ENCODE measurements at regions not wholly inside any gene's neighbourhood (a gene's known extent, or its start where the extent isn't known, plus 50 kb on each side); places are given as distances from the start of the nearest gene placed in this dataset.

GRCh38 chr2:18325118-18325517 is 235.3 kb downstream of the RDH14 start:
- Mint-ChIP-seq H3K27ac (no peak overlapping the region), H3K9me3 (no peaks in the 10 kb centered on the region), H3K36me3 (ENCODE audit: low read depth) (no peaks in the 10 kb centered on the region), H3K4me1 (ENCODE audit: low read depth) (no peaks in the 10 kb centered on the region), H3K27me3 (ENCODE audit: low read depth) (no peaks in the 10 kb centered on the region), H3K4me3 (no peak overlapping the region)
- no peak for DNase-seq (ENCODE audit: low spot score)

- no peaks in the 10 kb centered on the region for H3K36me3 Mint-ChIP-seq (ENCODE audit: low read depth)
- no peaks in the 10 kb centered on the region for H3K27me3 Mint-ChIP-seq (ENCODE audit: low read depth)
- no peak for DNase-seq (ENCODE audit: low spot score)
- H3K27ac Mint-ChIP-seq, result no peak overlapping the region
- no peaks in the 10 kb centered on the region for H3K9me3 Mint-ChIP-seq
- H3K4me1 Mint-ChIP-seq (ENCODE audit: low read depth), result no peaks in the 10 kb centered on the region
- no peak overlapping the region for H3K4me3 Mint-ChIP-seq
These were observed 240.5 kb downstream of the RDH14 start for GRCh38 chr2:18319987-18320386.

DNA sequence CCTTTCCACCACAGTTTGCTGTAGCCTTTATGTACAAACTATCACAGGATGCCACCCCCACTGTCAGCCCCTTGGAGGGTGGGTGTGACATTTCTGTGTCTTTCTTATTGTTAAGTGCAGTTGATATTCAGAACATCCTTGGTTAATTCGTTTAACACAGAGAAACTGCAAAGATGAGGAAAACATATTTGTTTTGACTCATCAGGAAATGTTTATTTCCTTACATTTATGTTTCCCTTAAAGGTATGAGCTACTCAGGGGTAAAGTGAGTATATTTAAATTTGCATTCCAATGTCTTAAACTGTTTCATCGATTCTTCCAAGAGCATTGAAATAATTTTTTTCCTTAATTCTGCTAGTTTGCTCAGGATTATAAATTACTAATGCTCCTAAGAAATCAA is 243.4 kb downstream of the RDH14 start:
- Mint-ChIP-seq H3K9me3 (no peaks in the 10 kb centered on the region), H3K4me3 (no peak overlapping the region), H3K4me1 (ENCODE audit: low read depth) (peaks cover 5% of the 10 kb centered on the region), H3K27me3 (ENCODE audit: low read depth) (no peaks in the 10 kb centered on the region), H3K27ac (no peak overlapping the region), H3K36me3 (ENCODE audit: low read depth) (no peaks in the 10 kb centered on the region)
- DNase-seq (ENCODE audit: low spot score), result no peak

- no peaks in the 10 kb centered on the region for H3K9me3 Mint-ChIP-seq
- peaks cover 5% of the 10 kb centered on the region for H3K4me1 Mint-ChIP-seq (ENCODE audit: low read depth)
- no peaks in the 10 kb centered on the region for H3K27me3 Mint-ChIP-seq (ENCODE audit: low read depth)
- H3K36me3 Mint-ChIP-seq (ENCODE audit: low read depth), result no peaks in the 10 kb centered on the region
- no peak overlapping the region for H3K27ac Mint-ChIP-seq
- DNase-seq (ENCODE audit: low spot score), result no peak
- H3K4me3 Mint-ChIP-seq, result no peak overlapping the region
These were observed 247.6 kb downstream of the RDH14 start for GRCh38 chr2:18312818-18313217.

DNA sequence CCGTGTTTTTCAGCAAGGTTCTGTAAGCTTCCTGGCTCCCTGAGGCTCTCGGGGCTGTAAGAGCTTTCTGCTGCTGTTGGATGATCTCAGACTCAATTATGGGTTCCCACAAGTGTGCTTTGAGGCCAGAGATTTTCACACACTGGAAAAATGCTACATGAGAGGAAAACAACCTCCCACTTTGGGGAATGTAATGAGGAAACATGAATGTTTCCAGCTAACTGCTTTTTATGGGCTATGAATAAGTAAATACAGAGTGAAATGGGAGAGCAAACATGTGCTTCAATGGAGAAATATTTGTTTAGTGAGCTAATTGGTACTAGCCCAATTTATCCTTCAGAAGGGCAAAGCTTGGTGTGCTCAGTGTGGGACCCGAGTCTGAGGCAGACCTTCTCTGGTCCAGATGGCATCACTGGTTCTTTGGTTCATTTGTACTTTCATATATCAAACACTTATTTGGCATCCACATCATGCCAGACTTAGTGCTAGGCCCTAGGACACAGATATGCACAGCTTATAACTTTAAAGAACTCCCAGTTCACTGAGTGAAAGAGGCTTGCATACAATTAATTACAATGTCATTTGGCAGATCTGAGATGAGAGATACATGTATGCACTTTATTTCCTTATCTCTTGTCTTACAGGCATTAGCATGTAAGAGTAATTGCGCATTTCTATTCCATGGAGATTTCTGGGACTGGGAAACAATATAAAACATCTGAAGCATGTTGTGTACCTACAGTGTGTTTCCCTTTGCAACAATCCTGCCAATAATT is 248.8 kb downstream of the RDH14 start:
- H3K36me3 Mint-ChIP-seq (ENCODE audit: low read depth), result no peaks in the 10 kb centered on the region
- no peak overlapping the region for H3K27ac Mint-ChIP-seq
- DNase-seq (ENCODE audit: low spot score), result no peak
- no peaks in the 10 kb centered on the region for H3K9me3 Mint-ChIP-seq
- H3K4me1 Mint-ChIP-seq (ENCODE audit: low read depth), result peaks cover 5% of the 10 kb centered on the region
- H3K4me3 Mint-ChIP-seq, result no peak overlapping the region
- H3K27me3 Mint-ChIP-seq (ENCODE audit: low read depth), result no peaks in the 10 kb centered on the region

- no peaks in the 10 kb centered on the region for H3K27me3 Mint-ChIP-seq (ENCODE audit: low read depth)
- H3K4me3 Mint-ChIP-seq, result no peak overlapping the region
- peaks cover 5% of the 10 kb centered on the region for H3K4me1 Mint-ChIP-seq (ENCODE audit: low read depth)
- H3K9me3 Mint-ChIP-seq, result no peaks in the 10 kb centered on the region
- H3K27ac Mint-ChIP-seq, result no peak overlapping the region
- DNase-seq (ENCODE audit: low spot score), result no peak
- no peaks in the 10 kb centered on the region for H3K36me3 Mint-ChIP-seq (ENCODE audit: low read depth)
These were observed 250.8 kb downstream of the RDH14 start for GRCh38 chr2:18309627-18310026.

DNA sequence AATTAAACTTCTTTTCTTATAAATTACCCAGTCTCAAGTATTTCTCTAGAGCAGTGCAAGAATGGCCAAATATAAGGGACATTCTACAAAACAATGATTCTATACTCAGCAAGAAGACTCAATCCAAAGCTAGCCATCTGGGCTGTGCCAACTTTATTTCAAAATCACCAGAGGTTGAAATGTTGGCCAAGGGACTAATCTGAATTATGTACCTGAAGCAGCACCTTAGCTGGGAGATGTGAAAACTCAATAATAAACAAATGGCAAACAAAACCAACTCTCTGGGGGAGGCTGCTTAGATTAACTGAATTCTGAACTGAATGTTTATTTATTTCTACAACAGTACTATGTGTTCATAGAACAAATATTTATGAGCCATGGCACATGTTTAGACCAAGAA is 251.3 kb downstream of the RDH14 start:
- Mint-ChIP-seq H3K36me3 (ENCODE audit: low read depth) (no peaks in the 10 kb centered on the region), H3K4me3 (no peak overlapping the region), H3K27ac (no peak overlapping the region), H3K27me3 (ENCODE audit: low read depth) (no peaks in the 10 kb centered on the region), H3K4me1 (ENCODE audit: low read depth) (peaks cover under 1% of the 10 kb centered on the region), H3K9me3 (no peaks in the 10 kb centered on the region)
- no peak for DNase-seq (ENCODE audit: low spot score)

DNA sequence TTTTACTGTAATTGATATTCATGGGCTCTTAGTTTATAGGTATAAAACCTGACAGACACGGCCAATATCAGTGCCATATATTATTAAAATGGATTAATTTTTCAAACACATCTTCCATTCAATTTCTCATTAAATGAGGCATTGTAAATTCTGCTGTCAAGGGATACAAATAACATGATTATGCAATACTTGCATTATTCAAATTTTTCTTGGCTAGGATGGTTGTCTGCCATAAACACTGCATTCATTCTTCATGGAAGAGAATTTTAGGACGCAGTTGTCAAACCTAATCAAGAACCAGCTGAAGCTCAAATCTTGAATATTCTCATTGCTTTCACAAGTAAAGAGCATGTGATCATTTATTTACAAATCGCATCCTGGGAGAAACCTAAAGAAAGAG is 255.6 kb downstream of the RDH14 start:
- no peaks in the 10 kb centered on the region for H3K36me3 Mint-ChIP-seq (ENCODE audit: low read depth)
- DNase-seq (ENCODE audit: low spot score), result no peak
- H3K9me3 Mint-ChIP-seq, result no peaks in the 10 kb centered on the region
- no peak overlapping the region for H3K4me3 Mint-ChIP-seq
- H3K4me1 Mint-ChIP-seq (ENCODE audit: low read depth), result no peaks in the 10 kb centered on the region
- H3K27me3 Mint-ChIP-seq (ENCODE audit: low read depth), result no peaks in the 10 kb centered on the region
- H3K27ac Mint-ChIP-seq, result no peak overlapping the region

GRCh38 chr2:18301421-18302139 is 258.9 kb downstream of the RDH14 start:
- Mint-ChIP-seq H3K27ac (no peak overlapping the region), H3K9me3 (no peaks in the 10 kb centered on the region), H3K4me1 (ENCODE audit: low read depth) (no peaks in the 10 kb centered on the region), H3K4me3 (no peak overlapping the region), H3K27me3 (ENCODE audit: low read depth) (no peaks in the 10 kb centered on the region), H3K36me3 (ENCODE audit: low read depth) (no peaks in the 10 kb centered on the region)
- DNase-seq (ENCODE audit: low spot score), result no peak

DNA sequence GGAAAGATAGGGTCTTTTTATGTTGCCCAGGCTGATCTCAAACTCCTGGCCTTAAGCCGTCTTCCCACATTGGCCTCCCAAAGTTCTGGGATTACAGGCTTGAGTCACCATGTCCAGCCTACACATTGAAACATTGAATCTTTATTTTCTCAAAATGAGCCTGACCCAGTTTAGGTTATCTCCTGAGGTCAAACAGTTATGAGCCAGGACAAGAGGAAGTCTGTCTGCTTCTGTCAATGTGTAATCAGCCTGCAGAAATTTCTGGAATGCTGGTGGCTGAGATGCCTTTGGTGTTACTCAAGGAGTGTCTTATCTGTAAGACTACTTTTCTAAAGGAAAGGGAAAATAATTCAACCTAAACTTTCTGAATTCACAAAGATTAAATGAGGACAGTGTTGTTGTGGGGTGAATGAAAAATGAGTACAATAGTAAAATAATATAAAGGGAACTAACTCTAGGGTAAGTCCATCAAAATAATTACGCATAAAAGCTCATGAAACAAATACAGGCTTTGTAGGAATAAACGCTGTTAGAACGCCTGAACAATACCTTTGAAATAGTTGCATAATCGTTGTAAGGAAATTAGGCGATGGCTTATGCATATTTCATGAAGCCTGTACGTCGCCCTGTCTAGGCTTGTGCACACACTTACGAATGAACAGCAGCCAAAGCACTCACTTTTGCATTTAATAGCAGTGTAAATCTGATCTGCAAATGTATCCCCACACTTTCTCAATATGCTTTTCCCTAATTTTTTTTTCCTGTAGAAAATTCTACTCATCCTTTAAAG is 260.8 kb downstream of the RDH14 start:
- H3K4me1 Mint-ChIP-seq (ENCODE audit: low read depth), result no peaks in the 10 kb centered on the region
- H3K9me3 Mint-ChIP-seq, result no peaks in the 10 kb centered on the region
- no peaks in the 10 kb centered on the region for H3K36me3 Mint-ChIP-seq (ENCODE audit: low read depth)
- DNase-seq (ENCODE audit: low spot score), result no peak
- no peak overlapping the region for H3K27ac Mint-ChIP-seq
- H3K4me3 Mint-ChIP-seq, result no peak overlapping the region
- no peaks in the 10 kb centered on the region for H3K27me3 Mint-ChIP-seq (ENCODE audit: low read depth)

DNA sequence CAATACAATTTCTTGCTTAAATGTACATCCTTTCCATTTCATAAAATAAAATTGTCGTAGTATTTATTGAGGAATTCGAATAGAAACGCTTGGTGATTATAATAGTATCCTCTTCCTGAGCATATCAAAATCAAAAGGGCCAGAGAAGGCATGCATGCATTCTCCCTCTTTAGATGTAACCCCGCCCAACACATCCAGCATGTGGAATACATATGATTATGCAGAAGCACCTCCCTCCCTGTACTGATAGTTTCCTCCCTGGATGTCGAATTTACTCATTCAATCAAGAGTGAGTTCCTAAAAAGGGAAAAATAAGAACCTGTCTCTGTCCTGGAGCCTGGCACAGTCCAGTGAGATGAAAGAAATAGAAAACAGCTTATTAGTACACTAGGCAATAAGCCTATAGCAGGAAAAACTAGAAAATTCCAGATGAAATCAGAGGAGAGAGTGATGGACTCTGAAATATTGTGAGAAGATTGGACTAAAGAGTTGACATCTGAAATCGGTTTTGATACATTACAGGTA is 262.9 kb downstream of the RDH14 start:
- no peaks in the 10 kb centered on the region for H3K9me3 Mint-ChIP-seq
- DNase-seq (ENCODE audit: low spot score), result no peak
- H3K4me1 Mint-ChIP-seq (ENCODE audit: low read depth), result no peaks in the 10 kb centered on the region
- H3K4me3 Mint-ChIP-seq, result no peak overlapping the region
- no peaks in the 10 kb centered on the region for H3K36me3 Mint-ChIP-seq (ENCODE audit: low read depth)
- no peaks in the 10 kb centered on the region for H3K27me3 Mint-ChIP-seq (ENCODE audit: low read depth)
- H3K27ac Mint-ChIP-seq, result no peak overlapping the region

DNA sequence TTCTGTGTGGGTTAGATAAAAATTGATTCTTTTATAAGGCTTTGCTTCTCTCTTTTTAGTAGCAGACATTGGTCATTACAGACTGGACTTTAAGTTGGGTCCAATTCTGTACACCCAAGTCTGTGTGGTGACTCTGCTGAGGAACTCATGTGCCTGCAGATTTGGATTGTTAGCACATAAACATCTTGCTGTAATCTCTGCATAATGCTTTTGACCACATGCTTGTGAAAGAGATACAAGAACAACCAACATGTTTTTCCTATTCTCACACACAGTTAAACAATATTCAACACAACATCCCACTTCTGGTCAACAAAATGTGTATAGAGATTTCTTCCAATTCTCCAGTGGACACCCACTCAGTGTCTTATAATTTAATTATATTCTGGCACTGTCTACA is 270.1 kb downstream of the RDH14 start:
- H3K27ac Mint-ChIP-seq, result no peak overlapping the region
- no peak overlapping the region for H3K4me3 Mint-ChIP-seq
- no peaks in the 10 kb centered on the region for H3K36me3 Mint-ChIP-seq (ENCODE audit: low read depth)
- no peaks in the 10 kb centered on the region for H3K4me1 Mint-ChIP-seq (ENCODE audit: low read depth)
- H3K27me3 Mint-ChIP-seq (ENCODE audit: low read depth), result no peaks in the 10 kb centered on the region
- peaks cover 3% of the 10 kb centered on the region for H3K9me3 Mint-ChIP-seq
- no peak for DNase-seq (ENCODE audit: low spot score)

DNA sequence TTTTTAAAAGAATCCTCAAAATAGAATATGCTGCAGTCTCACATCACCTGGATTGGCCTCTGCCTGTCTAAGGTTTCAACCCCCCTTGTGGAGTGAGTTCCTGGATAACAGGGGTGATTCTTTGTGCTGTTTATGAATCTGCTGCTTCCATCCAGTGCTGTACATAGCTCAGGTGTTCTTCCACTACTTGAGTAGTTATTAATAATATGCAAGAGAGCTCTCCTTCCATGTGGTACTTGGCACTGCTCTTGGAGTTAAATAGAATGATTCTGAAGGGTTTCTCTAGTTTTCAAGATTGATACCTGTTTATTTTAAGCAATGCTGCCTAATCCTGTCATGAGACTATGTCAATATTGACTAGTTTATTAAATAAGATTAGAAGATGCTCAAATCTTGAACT is 273.6 kb downstream of the RDH14 start:
- Mint-ChIP-seq H3K9me3 (peaks cover 7% of the 10 kb centered on the region), H3K27ac (no peak overlapping the region), H3K36me3 (ENCODE audit: low read depth) (no peaks in the 10 kb centered on the region), H3K4me1 (ENCODE audit: low read depth) (no peaks in the 10 kb centered on the region), H3K27me3 (ENCODE audit: low read depth) (no peaks in the 10 kb centered on the region), H3K4me3 (no peak overlapping the region)
- DNase-seq (ENCODE audit: low spot score), result no peak

DNA sequence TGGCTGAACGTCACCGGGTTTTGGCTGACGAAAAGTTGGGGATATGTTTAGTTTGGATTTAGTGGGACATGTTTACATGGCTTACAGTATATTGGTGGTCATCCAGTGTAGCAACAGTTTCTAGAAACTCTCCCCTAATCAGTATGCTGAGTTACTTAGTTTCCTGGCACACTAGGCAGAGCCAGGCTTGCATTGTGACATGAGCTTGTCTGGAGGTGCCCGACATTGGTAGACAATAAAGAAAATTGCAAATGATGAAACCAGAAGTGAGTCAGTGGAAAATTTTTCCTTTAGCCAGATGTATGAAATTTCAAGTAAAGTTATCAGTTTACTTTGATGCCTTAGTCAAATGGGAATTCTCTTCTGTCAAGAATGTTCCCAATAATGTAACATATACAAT is 276.1 kb downstream of the RDH14 start:
- no peaks in the 10 kb centered on the region for H3K36me3 Mint-ChIP-seq (ENCODE audit: low read depth)
- no peak for DNase-seq (ENCODE audit: low spot score)
- H3K9me3 Mint-ChIP-seq, result peaks cover 7% of the 10 kb centered on the region
- no peak overlapping the region for H3K27ac Mint-ChIP-seq
- no peaks in the 10 kb centered on the region for H3K27me3 Mint-ChIP-seq (ENCODE audit: low read depth)
- H3K4me3 Mint-ChIP-seq, result no peak overlapping the region
- H3K4me1 Mint-ChIP-seq (ENCODE audit: low read depth), result no peaks in the 10 kb centered on the region

Data from T-helper 2 cell treated with Interferon-gamma antibody and Interleukin-4, amounts not matched to agents 5 μg/mL and 100 μg/mL, for 36 hours (primary cell).